ENCODE measurements at regions not wholly inside any gene's neighbourhood (a gene's known extent, or its start where the extent isn't known, plus 50 kb on each side); places are given as distances from the start of the nearest gene placed in this dataset.

DNA sequence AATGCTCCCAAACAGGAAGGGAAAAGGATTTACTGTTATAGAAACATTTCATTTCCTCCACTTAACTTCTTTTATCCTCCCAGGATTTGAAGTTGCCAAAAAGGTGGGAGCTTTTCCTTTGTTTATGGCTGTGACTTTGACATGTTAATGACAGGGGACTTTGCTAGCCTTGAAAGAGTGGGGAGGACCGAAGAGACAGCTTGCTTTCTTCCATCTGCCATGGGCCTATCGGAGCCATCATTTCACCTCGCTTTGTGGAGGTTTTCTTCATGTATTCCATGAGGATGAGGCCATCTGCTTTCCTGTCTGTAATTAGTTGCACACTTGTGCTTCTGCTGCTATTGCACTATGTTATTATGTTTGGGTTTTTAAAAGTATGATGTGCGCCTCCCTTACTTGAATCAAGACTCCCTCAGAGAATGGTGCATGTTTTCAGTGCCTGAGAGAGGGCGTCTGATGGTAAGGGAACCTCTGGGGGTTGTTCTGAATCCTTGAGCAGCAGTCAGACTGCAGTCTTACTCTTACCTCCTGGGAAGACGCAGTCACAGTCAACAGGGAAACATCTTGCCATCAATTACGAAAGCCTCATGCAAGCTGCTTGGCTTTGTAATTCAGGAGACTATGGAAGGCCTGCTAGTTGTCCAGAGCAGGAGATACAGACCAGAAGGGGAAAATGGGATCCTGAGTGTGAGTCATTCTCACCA, 173.3 kb upstream of the MGAT5 start:
- intact Hi-C loops (cut with micrococcal nuclease): no loop called here
- no peak for TF ChIP-seq EZH2 (IDR thresholded peaks at IDR 0.05; ENCODE audit: borderline replicate concordance, insufficient read depth, low read depth, low read length, poor library complexity, severe bottlenecking)
- TF ChIP-seq CTCF (IDR thresholded peaks at IDR 0.05): no peak
- H3K79me2 ChIP-seq (ENCODE audit: control insufficient read depth, insufficient read depth, low read length): no peaks in the 10 kb centered on the region

DNA sequence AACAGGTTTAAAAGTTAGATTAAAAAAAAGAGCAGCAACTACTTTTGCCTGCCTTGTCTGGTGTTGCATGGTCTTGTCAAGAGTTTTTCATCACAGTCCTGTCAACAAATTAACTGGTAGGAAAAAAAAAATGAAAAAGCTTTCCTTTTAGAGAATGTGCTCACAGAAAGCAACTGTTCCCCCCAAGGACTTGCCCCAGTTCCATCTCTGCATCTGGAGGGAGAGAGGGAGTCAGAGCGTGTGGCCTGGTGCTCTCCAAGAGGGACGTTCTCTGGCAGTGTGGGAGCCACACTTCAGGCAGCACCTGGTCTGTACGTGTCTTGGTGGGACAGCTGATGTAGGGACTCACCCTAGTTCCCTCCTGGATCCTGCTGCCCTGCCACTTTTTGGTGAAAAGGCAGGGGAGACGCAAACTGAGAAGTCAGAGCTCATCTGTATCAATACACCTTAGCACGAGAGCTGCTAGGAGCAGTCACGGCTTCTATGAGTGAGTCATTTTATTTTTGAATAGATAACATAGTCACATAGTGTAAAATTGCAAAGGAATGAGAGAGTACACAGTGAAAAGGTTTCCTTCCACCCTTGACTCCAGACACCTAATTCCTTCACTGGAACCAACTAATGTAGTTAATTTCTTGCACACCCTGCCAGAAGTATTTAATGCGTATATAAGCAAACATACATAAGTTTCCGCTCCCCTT, 172.5 kb upstream of the MGAT5 start:
- Mint-ChIP-seq H3K27ac (no peak overlapping the region), H3K4me3 (no peak overlapping the region), H3K4me1 (peaks cover 23% of the 10 kb centered on the region), H3K9me3 (ENCODE audit: insufficient read depth) (no peaks in the 10 kb centered on the region), H3K27me3 (no peaks in the 10 kb centered on the region)
- no peak for DNase-seq
- no peak overlapping the region for H3K4me2 ChIP-seq (replicated peaks; ENCODE audit: low read depth, low read length, poor library complexity, severe bottlenecking)
- ATAC-seq (ENCODE audit: low read depth): no peak
- H3K27ac ChIP-seq (ENCODE audit: low read length in 2 of 2): no peak overlapping the region
- H3K27me3 ChIP-seq (replicated peaks in 1 of 4; ENCODE audit: control extremely low read depth in 1 of 4, control insufficient read depth in 3 of 4, insufficient read depth in 4 of 4, low read length in 3 of 4): no peaks in the 10 kb centered on the region
- H3K36me3 ChIP-seq (replicated peaks in 1 of 2; ENCODE audit: control extremely low read depth in 1 of 2, control insufficient read depth in 1 of 2, extremely low read depth in 1 of 2, insufficient read depth in 2 of 2, low read length in 1 of 2): no peaks in the 10 kb centered on the region
- WGBS (ENCODE audit: insufficient coverage): 89% methylated on average over 3 of the region's 8 CpGs
- no peak overlapping the region for H3K9ac ChIP-seq (ENCODE audit: low read length)
- TF ChIP-seq CTCF (IDR thresholded peaks at IDR 0.05): no peak
- TF ChIP-seq EZH2 (IDR thresholded peaks at IDR 0.05; ENCODE audit: borderline replicate concordance, insufficient read depth, low read depth, low read length, poor library complexity, severe bottlenecking): no peak
- ChIA-PET CTCF (interaction anchor here (2.2 kb wide), 1 partner anchor 194 kb away, joined by 6 read pairs; no protein-coding TSS in a partner anchor), POLR2A (no interaction called here)
- intact Hi-C loops (cut with micrococcal nuclease): no loop called here
- no peak overlapping the region for H3K4me3 ChIP-seq (ENCODE audit: control extremely low read depth in 1 of 5, extremely low read depth in 1 of 5, insufficient read depth in 1 of 5, low read depth in 2 of 5, low read length in 4 of 5)
- H3K79me2 ChIP-seq (ENCODE audit: control insufficient read depth, insufficient read depth, low read length): no peaks in the 10 kb centered on the region
- H2AFZ ChIP-seq (ENCODE audit: insufficient read depth, low read depth, low read length, poor library complexity, severe bottlenecking): no peak overlapping the region
- H3K4me1 ChIP-seq (ENCODE audit: control insufficient read depth in 2 of 2, insufficient read depth in 2 of 2, low read length in 2 of 2): peaks cover 14 to 20% of the 10 kb centered on the region in 2 donors
- H3K9me3 ChIP-seq (ENCODE audit: control extremely low read depth in 1 of 3, control insufficient read depth in 2 of 3, insufficient read depth in 1 of 3, low read length in 2 of 3): peaks cover 0 to 5% (median 0%) of the 10 kb centered on the region in 3 donors
- no peaks in the 10 kb centered on the region for H4K20me1 ChIP-seq (ENCODE audit: control insufficient read depth, insufficient read depth, low read length, poor library complexity, severe bottlenecking)

More for the DNA sequence above, 173.3 kb upstream of the MGAT5 start:
- H3K9me3 ChIP-seq (ENCODE audit: control extremely low read depth in 1 of 3, control insufficient read depth in 2 of 3, insufficient read depth in 1 of 3, low read length in 2 of 3): peaks cover 0 to 13% (median 8%) of the 10 kb centered on the region in 3 donors
- no peak overlapping the region for H2AFZ ChIP-seq (ENCODE audit: insufficient read depth, low read depth, low read length, poor library complexity, severe bottlenecking)
- H3K4me3 ChIP-seq (ENCODE audit: control extremely low read depth in 1 of 5, extremely low read depth in 1 of 5, insufficient read depth in 1 of 5, low read depth in 2 of 5, low read length in 4 of 5): no peak overlapping the region
- no peak overlapping the region for H3K27ac ChIP-seq (ENCODE audit: low read length in 2 of 2)
- no peaks in the 10 kb centered on the region for H3K27me3 ChIP-seq (replicated peaks in 1 of 4; ENCODE audit: control extremely low read depth in 1 of 4, control insufficient read depth in 3 of 4, insufficient read depth in 4 of 4, low read length in 3 of 4)
- POLR2A ChIA-PET: interaction anchor here (1.6 kb wide), 1 partner anchor 837 kb away, joined by 4 read pairs; no protein-coding TSS in a partner anchor
- H3K4me1 ChIP-seq (ENCODE audit: control insufficient read depth in 2 of 2, insufficient read depth in 2 of 2, low read length in 2 of 2): peaks cover 14 to 20% of the 10 kb centered on the region in 2 donors
- no peak overlapping the region for H3K27ac Mint-ChIP-seq
- peaks cover 23% of the 10 kb centered on the region for H3K4me1 Mint-ChIP-seq
- ATAC-seq (ENCODE audit: low read depth): no peak
- H4K20me1 ChIP-seq (ENCODE audit: control insufficient read depth, insufficient read depth, low read length, poor library complexity, severe bottlenecking): no peaks in the 10 kb centered on the region
- no peak overlapping the region for H3K9ac ChIP-seq (ENCODE audit: low read length)
- WGBS (ENCODE audit: insufficient coverage): 85% methylated on average over 3 of the region's 7 CpGs
- CTCF ChIA-PET: interaction anchor here (0.7 to 2.2 kb wide), 2 partner anchors 193 to 332 kb away, joined by 4 to 6 read pairs; no protein-coding TSS in a partner anchor
- no peak for DNase-seq
- H3K36me3 ChIP-seq (replicated peaks in 1 of 2; ENCODE audit: control extremely low read depth in 1 of 2, control insufficient read depth in 1 of 2, extremely low read depth in 1 of 2, insufficient read depth in 2 of 2, low read length in 1 of 2): no peaks in the 10 kb centered on the region
- H3K4me2 ChIP-seq (replicated peaks; ENCODE audit: low read depth, low read length, poor library complexity, severe bottlenecking): no peak overlapping the region
- no peak overlapping the region for H3K4me3 Mint-ChIP-seq
- no peaks in the 10 kb centered on the region for H3K27me3 Mint-ChIP-seq
- H3K9me3 Mint-ChIP-seq (ENCODE audit: insufficient read depth): peaks cover 4% of the 10 kb centered on the region
